Endodermal cell (in vitro differentiated cells): ENCODE measurements at regions not wholly inside any gene's neighbourhood (a gene's known extent, or its start where the extent isn't known, plus 50 kb on each side); places are given as distances from the start of the nearest gene placed in this dataset.

Experiments used
- DNase-seq: peaks from one replicate; pipeline ENCODE4 v3.0.0-alpha.2; 2017
- H3K27ac ChIP-seq: 2 replicates; pipeline ENCODE4 v1.5.1; 2013; ENCODE audit warnings: mild to moderate bottlenecking, low read depth, low read length, moderate library complexity
- H3K27me3 ChIP-seq: 2 replicates; pipeline ENCODE4 v1.6.1; 2013; ENCODE audit warnings: mild to moderate bottlenecking, low read length, moderate library complexity; ENCODE audit not compliant: insufficient read depth, control insufficient read depth, poor library complexity, severe bottlenecking
- H3K36me3 ChIP-seq: 2 replicates; pipeline ENCODE4 v1.7.0; 2013; ENCODE audit warnings: mild to moderate bottlenecking, low read length, moderate library complexity; ENCODE audit not compliant: control insufficient read depth, insufficient read depth
- H3K4me1 ChIP-seq: one replicate; pipeline ENCODE4 v1.7.0; 2013; ENCODE audit warnings: low read length; ENCODE audit not compliant: control insufficient read depth, insufficient read depth
- H3K4me3 ChIP-seq: 2 replicates; pipeline ENCODE4 v1.5.1; 2013; ENCODE audit warnings: mild to moderate bottlenecking, low read length, moderate library complexity
- H3K9ac ChIP-seq: 2 replicates; pipeline ENCODE4 v1.6.1; 2013; ENCODE audit warnings: mild to moderate bottlenecking, low read length, moderate library complexity; ENCODE audit not compliant: poor library complexity, severe bottlenecking; ENCODE audit errors: extremely low read depth
- H3K9me3 ChIP-seq: 2 replicates; pipeline ENCODE4 v1.6.1; 2013; ENCODE audit warnings: mild to moderate bottlenecking, low read length, moderate library complexity; ENCODE audit not compliant: control insufficient read depth
- H3K27ac Mint-ChIP-seq: 2 replicates; pipeline ENCODE4 v1.8.0; 2020; ENCODE audit warnings: mixed read lengths
- H3K27me3 Mint-ChIP-seq: 2 replicates; pipeline ENCODE4 v1.8.0; 2021; ENCODE audit warnings: mild to moderate bottlenecking, mixed read lengths; ENCODE audit not compliant: insufficient read depth
- H3K36me3 Mint-ChIP-seq: 2 replicates; pipeline ENCODE4 v1.8.0; 2020; ENCODE audit warnings: low read depth, mixed read lengths
- H3K4me1 Mint-ChIP-seq: 2 replicates; pipeline ENCODE4 v1.8.0; 2020; ENCODE audit warnings: mixed read lengths
- H3K4me3 Mint-ChIP-seq: 2 replicates; pipeline ENCODE4 v1.8.0; 2020; ENCODE audit warnings: mild to moderate bottlenecking, moderate library complexity, mixed read lengths
- H3K9me3 Mint-ChIP-seq: 2 replicates; pipeline ENCODE4 v1.8.0; 2020; ENCODE audit warnings: mild to moderate bottlenecking, mixed read lengths
- WGBS, 2 experiments: methylation state at CpG; one replicate each; pipeline versions ENCODE4 v1.1.5 to v1.1.7; 2013; ENCODE audit warnings: missing lambda C conversion rate in 2 of 2, mixed read lengths in 1 of 2; ENCODE audit not compliant: insufficient coverage in 1 of 2, insufficient read length in 1 of 2; 5-methylcytosine and 5-hydroxymethylcytosine counted together
- TF ChIP-seq, protein P1 (sequence below): fragments of 200-600 bp; sonication (generic); conservative IDR thresholded peaks from 2 replicates; pipeline ENCODE4 v1.5.0; 2021; ENCODE audit warnings: antibody characterized with exemption, mild to moderate bottlenecking

- peaks cover 39% of the 10 kb centered on the region for H3K27me3 Mint-ChIP-seq
- Histone ChIP-seq H3K9ac (no peak overlapping the region), H3K27ac (no peak overlapping the region), H3K9me3 (no peaks in the 10 kb centered on the region), H3K27me3 (peaks cover 24% of the 10 kb centered on the region), H3K36me3 (no peaks in the 10 kb centered on the region), H3K4me3 (no peak overlapping the region), H3K4me1 (no peaks in the 10 kb centered on the region)
- WGBS, 2 experiments: 92 to 100% methylated on average over 2 to 4 of the region's 4 CpGs
- H3K36me3 Mint-ChIP-seq: no peaks in the 10 kb centered on the region
- no peak overlapping the region for H3K4me3 Mint-ChIP-seq
- TF ChIP-seq, protein P1, sequence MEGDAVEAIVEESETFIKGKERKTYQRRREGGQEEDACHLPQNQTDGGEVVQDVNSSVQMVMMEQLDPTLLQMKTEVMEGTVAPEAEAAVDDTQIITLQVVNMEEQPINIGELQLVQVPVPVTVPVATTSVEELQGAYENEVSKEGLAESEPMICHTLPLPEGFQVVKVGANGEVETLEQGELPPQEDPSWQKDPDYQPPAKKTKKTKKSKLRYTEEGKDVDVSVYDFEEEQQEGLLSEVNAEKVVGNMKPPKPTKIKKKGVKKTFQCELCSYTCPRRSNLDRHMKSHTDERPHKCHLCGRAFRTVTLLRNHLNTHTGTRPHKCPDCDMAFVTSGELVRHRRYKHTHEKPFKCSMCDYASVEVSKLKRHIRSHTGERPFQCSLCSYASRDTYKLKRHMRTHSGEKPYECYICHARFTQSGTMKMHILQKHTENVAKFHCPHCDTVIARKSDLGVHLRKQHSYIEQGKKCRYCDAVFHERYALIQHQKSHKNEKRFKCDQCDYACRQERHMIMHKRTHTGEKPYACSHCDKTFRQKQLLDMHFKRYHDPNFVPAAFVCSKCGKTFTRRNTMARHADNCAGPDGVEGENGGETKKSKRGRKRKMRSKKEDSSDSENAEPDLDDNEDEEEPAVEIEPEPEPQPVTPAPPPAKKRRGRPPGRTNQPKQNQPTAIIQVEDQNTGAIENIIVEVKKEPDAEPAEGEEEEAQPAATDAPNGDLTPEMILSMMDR: no peak
- H3K4me1 Mint-ChIP-seq: peaks cover 3% of the 10 kb centered on the region
- H3K9me3 Mint-ChIP-seq: no peaks in the 10 kb centered on the region
- DNase-seq: no peak
- H3K27ac Mint-ChIP-seq: no peak overlapping the region
Measured at GRCh38 chr12:13680916-13681315, 300.5 kb downstream of the GRIN2B start.

DNA sequence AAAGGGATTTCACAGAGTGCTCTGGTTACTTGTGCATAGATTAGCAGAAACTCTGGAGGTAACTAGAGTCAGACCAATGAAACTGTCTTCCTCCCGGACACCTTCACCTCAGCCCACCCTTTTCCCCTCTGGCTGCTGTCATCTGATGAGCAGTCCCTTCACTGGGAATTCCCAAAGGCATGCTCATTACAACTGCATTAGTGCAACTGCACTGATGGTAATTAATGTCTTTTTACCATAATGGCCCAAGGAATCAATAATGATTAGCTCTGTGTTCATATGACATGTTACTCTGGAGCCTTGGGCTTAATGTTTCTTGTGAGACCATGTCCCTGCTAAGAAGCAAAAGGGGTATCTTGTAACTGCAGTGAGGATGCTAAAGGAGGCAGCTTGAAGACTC lies 304.5 kb downstream of the GRIN2B start:
- H3K27ac Mint-ChIP-seq: no peak overlapping the region
- Histone ChIP-seq H3K4me3 (no peak overlapping the region), H3K27me3 (peaks cover 24% of the 10 kb centered on the region), H3K9me3 (no peaks in the 10 kb centered on the region), H3K36me3 (no peaks in the 10 kb centered on the region), H3K4me1 (no peaks in the 10 kb centered on the region), H3K9ac (no peak overlapping the region), H3K27ac (no peak overlapping the region)
- DNase-seq: no peak
- H3K36me3 Mint-ChIP-seq: no peaks in the 10 kb centered on the region
- H3K27me3 Mint-ChIP-seq: peaks cover 66% of the 10 kb centered on the region
- peaks cover 3% of the 10 kb centered on the region for H3K4me1 Mint-ChIP-seq
- TF ChIP-seq, protein P1: no peak
- 90% methylated on average over 1 of the region's 1 CpG; no CpG with 5 or more reads in 1 of the 2 experiments for WGBS, 2 experiments
- H3K9me3 Mint-ChIP-seq: no peaks in the 10 kb centered on the region
- no peak overlapping the region for H3K4me3 Mint-ChIP-seq

DNA sequence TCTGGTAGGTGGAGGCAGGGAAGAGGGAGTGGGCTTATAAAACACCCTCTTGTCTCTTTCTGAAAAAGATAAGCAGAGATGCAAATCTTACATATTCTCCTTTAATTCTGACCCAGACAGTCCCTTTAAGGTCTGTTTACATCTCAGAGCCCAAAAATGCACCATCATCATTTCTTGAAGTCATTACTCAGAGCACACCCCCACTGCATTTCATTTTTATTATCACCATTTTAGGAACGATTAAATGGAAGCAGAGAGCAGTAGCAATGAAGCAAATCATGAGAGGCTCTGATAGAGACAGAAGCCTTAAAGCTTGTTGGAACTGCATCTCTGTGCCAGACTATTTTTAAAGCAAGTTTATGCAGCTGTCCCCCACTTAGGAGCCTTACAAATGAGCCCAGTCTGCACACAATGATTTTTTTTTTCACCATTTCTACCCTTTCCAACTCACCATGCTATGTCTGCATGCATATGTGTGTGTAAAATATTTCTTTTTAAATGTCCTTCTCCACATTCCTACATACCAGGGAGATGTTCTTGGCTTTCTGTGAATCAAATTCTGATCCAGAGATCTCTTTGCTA lies 311.0 kb downstream of the GRIN2B start:
- no peaks in the 10 kb centered on the region for H3K36me3 Mint-ChIP-seq
- 80 to 100% methylated on average over 1 of the region's 1 CpG for WGBS, 2 experiments
- Histone ChIP-seq H3K9ac (no peak overlapping the region), H3K9me3 (no peaks in the 10 kb centered on the region), H3K27me3 (peaks cover 7% of the 10 kb centered on the region), H3K27ac (no peak overlapping the region), H3K4me1 (no peaks in the 10 kb centered on the region), H3K36me3 (no peaks in the 10 kb centered on the region), H3K4me3 (no peak overlapping the region)
- H3K4me1 Mint-ChIP-seq: no peaks in the 10 kb centered on the region
- no peak for DNase-seq
- H3K27me3 Mint-ChIP-seq: peaks cover 67% of the 10 kb centered on the region
- no peak overlapping the region for H3K27ac Mint-ChIP-seq
- TF ChIP-seq, protein P1: no peak
- no peak overlapping the region for H3K4me3 Mint-ChIP-seq
- no peaks in the 10 kb centered on the region for H3K9me3 Mint-ChIP-seq
